GM23338 (cell line): ENCODE measurements at regions not wholly inside any gene's neighbourhood (a gene's known extent, or its start where the extent isn't known, plus 50 kb on each side); places are given as distances from the start of the nearest gene placed in this dataset.

Experiments
- ATAC-seq: fragments of 200-7000 bp; cut with Tn5 transposase; 3 replicates; pipeline ENCODE4 v1.9.1; 2020
- DNase-seq: peaks from one replicate; pipeline ENCODE4 v3.0.0-alpha.2; 2015; ENCODE audit warnings: low spot score
- H2AFZ ChIP-seq: fragments of 200-600 bp; sonication (generic); 2 replicates; pipeline ENCODE4 v1.8.0; 2016; ENCODE audit warnings: antibody characterized with exemption, mild to moderate bottlenecking, moderate library complexity
- H3F3A ChIP-seq: fragments of 200-600 bp; sonication (generic); replicated peaks from 2 replicates; pipeline ENCODE4 v1.8.0; 2017; ENCODE audit warnings: antibody characterized with exemption, mixed run types, low read depth
- H3K27ac ChIP-seq: fragments of 200-600 bp; sonication (generic); 2 replicates; pipeline ENCODE4 v1.6.1; 2016; ENCODE audit warnings: low read depth
- H3K27me3 ChIP-seq: fragments of 200-600 bp; sonication (generic); 2 replicates; pipeline ENCODE4 v1.8.0; 2016; ENCODE audit warnings: mild to moderate bottlenecking, mixed run types, moderate library complexity; ENCODE audit not compliant: insufficient read depth
- H3K36me3 ChIP-seq: fragments of 200-600 bp; sonication (generic); 2 replicates; pipeline ENCODE4 v1.8.0; 2016; ENCODE audit warnings: mild to moderate bottlenecking; ENCODE audit not compliant: insufficient read depth
- H3K4me1 ChIP-seq: fragments of 200-600 bp; sonication (generic); 2 replicates; pipeline ENCODE4 v1.8.0; 2016; ENCODE audit warnings: mild to moderate bottlenecking, moderate library complexity; ENCODE audit not compliant: insufficient read depth
- H3K4me2 ChIP-seq: fragments of 200-600 bp; sonication (generic); 2 replicates; pipeline ENCODE4 v1.7.1; 2017; ENCODE audit warnings: mixed run types
- H3K4me3 ChIP-seq: fragments of 200-600 bp; sonication (generic); 2 replicates; pipeline ENCODE4 v1.6.1; 2016; ENCODE audit warnings: mixed run types
- H3K79me2 ChIP-seq: fragments of 200-600 bp; sonication (generic); replicated peaks from 2 replicates; pipeline ENCODE4 v1.8.0; 2017; ENCODE audit warnings: mild to moderate bottlenecking; ENCODE audit not compliant: insufficient read depth
- H3K9me2 ChIP-seq: fragments of 200-600 bp; sonication (generic); 2 replicates; pipeline ENCODE4 v1.8.0; 2017; ENCODE audit not compliant: insufficient read depth
- H4K20me1 ChIP-seq: fragments of 200-600 bp; sonication (generic); replicated peaks from 2 replicates; pipeline ENCODE4 v1.8.0; 2017; ENCODE audit warnings: mild to moderate bottlenecking; ENCODE audit not compliant: insufficient read depth
- H3K27ac Mint-ChIP-seq: 2 replicates; pipeline ENCODE4 v1.8.0; 2020; ENCODE audit warnings: inconsistent platforms, mild to moderate bottlenecking, moderate library complexity, mixed read lengths
- H3K27me3 Mint-ChIP-seq: 3 replicates; pipeline ENCODE4 v1.8.0; 2022; ENCODE audit warnings: low read depth, mild to moderate bottlenecking, moderate library complexity, mixed read lengths, inconsistent platforms; ENCODE audit not compliant: insufficient read depth, poor library complexity
- H3K36me3 Mint-ChIP-seq: 3 replicates; pipeline ENCODE4 v1.8.0; 2021; ENCODE audit warnings: low read depth, mild to moderate bottlenecking, inconsistent platforms, moderate library complexity, mixed read lengths
- H3K4me1 Mint-ChIP-seq: 3 replicates; pipeline ENCODE4 v1.8.0; 2020; ENCODE audit warnings: mild to moderate bottlenecking, inconsistent platforms, mixed read lengths
- H3K4me3 Mint-ChIP-seq: 3 replicates; pipeline ENCODE4 v1.8.0; 2021; ENCODE audit warnings: moderate library complexity, mild to moderate bottlenecking, inconsistent platforms, mixed read lengths
- H3K9me3 Mint-ChIP-seq: 3 replicates; pipeline ENCODE4 v1.8.0; 2020; ENCODE audit warnings: moderate library complexity, mild to moderate bottlenecking, inconsistent platforms, mixed read lengths
- CREB1 ChIP-seq: fragments of 250-450 bp; sonication (Bioruptor Pico); IDR thresholded peaks from 2 replicates; pipeline ENCODE4 v1.5.0; 2020; ENCODE audit warnings: low read depth, mild to moderate bottlenecking, moderate library complexity
- EZH2 ChIP-seq: fragments of 200-600 bp; sonication (generic); IDR thresholded peaks from one replicate; pipeline ENCODE4 v1.8.0; 2017; ENCODE audit warnings: antibody characterized with exemption, mild to moderate bottlenecking, low read depth; ENCODE audit not compliant: unreplicated experiment
- EZH2phosphoT487 ChIP-seq: fragments of 200-600 bp; sonication (generic); IDR thresholded peaks from one replicate; pipeline ENCODE4 v1.8.1; 2018; ENCODE audit warnings: antibody characterized with exemption; ENCODE audit not compliant: unreplicated experiment
- JUNB ChIP-seq: IDR thresholded peaks from one replicate; pipeline ENCODE4 v1.6.1; 2016; ENCODE audit warnings: antibody characterized with exemption; ENCODE audit not compliant: unreplicated experiment
- NANOG ChIP-seq: IDR thresholded peaks from 2 replicates; pipeline ENCODE4 v1.6.1; 2016; ENCODE audit warnings: antibody characterized with exemption, borderline replicate concordance
- POLR2AphosphoS5 ChIP-seq: IDR thresholded peaks from 2 replicates; pipeline ENCODE4 v1.6.1; 2016; ENCODE audit warnings: antibody characterized with exemption, low read depth
- STAT1 ChIP-seq: IDR thresholded peaks from one replicate; pipeline ENCODE4 v1.6.1; 2016; ENCODE audit warnings: antibody characterized with exemption; ENCODE audit not compliant: unreplicated experiment
- ZNF114 ChIP-seq: fragments of 250-450 bp; sonication (Bioruptor Pico); IDR thresholded peaks from 2 replicates; pipeline ENCODE4 v1.5.0; 2020; ENCODE audit warnings: mild to moderate bottlenecking, moderate library complexity
- TF ChIP-seq, protein P1 (sequence below), 2 experiments: fragments of 200-600 bp in 1 of 2; sonication (generic) in 1 of 2; conservative IDR thresholded peaks; 2 replicates each; pipeline versions ENCODE4 v1.5.1 to v1.6.1; 2016 to 2017; ENCODE audit warnings: antibody characterized with exemption in 2 of 2, low read depth in 2 of 2, mild to moderate bottlenecking in 2 of 2, moderate library complexity in 1 of 2
- TF ChIP-seq, protein P2 (sequence below): IDR thresholded peaks from 2 replicates; pipeline ENCODE4 v1.6.1; 2016; ENCODE audit warnings: antibody characterized with exemption
- TF ChIP-seq, protein P3 (sequence below): fragments of 250-450 bp; sonication (Bioruptor Pico); IDR thresholded peaks from 2 replicates; pipeline ENCODE4 v1.5.0; 2020; ENCODE audit warnings: mild to moderate bottlenecking, moderate library complexity
- TF ChIP-seq, protein P4 (sequence below): IDR thresholded peaks from one replicate; pipeline ENCODE4 v1.6.1; 2018; ENCODE audit warnings: antibody characterized with exemption; ENCODE audit not compliant: unreplicated experiment

DNA sequence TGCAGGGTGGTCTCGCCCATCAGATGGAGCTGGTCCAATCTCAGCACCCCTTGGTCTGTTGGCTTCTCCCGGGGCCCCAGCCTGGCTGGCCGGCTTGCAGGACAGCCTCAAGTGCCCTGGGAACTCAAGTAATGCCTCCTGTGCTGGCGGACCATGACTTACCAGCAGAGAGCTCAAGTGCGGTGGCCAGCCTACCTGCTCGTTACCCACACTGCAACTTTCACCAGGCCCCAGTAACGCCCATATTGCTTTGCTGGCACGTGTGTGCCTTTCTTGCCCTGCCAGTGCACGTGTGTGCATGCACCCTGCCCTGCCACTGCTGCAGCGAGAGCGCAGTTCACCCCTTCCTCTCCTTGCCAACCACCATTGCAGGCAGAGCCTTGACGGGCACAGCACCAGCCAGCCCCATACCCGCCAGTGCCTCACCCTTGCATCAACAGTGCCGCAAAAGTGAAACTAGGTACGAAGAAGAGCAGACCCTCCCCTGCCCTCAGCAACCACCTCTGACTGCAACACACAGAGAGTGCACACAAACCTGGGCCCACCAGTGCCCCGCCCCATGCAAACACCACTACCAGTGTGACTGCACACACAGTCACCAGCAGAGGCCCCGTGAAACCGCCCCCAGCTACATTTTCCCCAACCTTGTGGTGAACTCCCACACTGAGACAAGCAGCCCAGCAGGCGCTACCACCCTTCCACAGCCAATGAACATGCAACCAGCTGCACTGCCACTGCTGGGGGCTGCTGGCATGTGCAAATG, 88.9 kb upstream of the POU3F4 start (continued):
- TF ChIP-seq, protein P1, sequence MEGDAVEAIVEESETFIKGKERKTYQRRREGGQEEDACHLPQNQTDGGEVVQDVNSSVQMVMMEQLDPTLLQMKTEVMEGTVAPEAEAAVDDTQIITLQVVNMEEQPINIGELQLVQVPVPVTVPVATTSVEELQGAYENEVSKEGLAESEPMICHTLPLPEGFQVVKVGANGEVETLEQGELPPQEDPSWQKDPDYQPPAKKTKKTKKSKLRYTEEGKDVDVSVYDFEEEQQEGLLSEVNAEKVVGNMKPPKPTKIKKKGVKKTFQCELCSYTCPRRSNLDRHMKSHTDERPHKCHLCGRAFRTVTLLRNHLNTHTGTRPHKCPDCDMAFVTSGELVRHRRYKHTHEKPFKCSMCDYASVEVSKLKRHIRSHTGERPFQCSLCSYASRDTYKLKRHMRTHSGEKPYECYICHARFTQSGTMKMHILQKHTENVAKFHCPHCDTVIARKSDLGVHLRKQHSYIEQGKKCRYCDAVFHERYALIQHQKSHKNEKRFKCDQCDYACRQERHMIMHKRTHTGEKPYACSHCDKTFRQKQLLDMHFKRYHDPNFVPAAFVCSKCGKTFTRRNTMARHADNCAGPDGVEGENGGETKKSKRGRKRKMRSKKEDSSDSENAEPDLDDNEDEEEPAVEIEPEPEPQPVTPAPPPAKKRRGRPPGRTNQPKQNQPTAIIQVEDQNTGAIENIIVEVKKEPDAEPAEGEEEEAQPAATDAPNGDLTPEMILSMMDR (conservative IDR thresholded peaks at IDR 0.05; ENCODE audit: low read depth in 2 of 2), result no peak
- TF ChIP-seq JUNB (no peak), CREB1 (no peak), EZH2 (no peak), STAT1 (no peak), POLR2AphosphoS5 (no peak), EZH2phosphoT487 (no peak)
- TF ChIP-seq, protein P2, sequence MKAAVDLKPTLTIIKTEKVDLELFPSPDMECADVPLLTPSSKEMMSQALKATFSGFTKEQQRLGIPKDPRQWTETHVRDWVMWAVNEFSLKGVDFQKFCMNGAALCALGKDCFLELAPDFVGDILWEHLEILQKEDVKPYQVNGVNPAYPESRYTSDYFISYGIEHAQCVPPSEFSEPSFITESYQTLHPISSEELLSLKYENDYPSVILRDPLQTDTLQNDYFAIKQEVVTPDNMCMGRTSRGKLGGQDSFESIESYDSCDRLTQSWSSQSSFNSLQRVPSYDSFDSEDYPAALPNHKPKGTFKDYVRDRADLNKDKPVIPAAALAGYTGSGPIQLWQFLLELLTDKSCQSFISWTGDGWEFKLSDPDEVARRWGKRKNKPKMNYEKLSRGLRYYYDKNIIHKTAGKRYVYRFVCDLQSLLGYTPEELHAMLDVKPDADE, result no peak

DNA sequence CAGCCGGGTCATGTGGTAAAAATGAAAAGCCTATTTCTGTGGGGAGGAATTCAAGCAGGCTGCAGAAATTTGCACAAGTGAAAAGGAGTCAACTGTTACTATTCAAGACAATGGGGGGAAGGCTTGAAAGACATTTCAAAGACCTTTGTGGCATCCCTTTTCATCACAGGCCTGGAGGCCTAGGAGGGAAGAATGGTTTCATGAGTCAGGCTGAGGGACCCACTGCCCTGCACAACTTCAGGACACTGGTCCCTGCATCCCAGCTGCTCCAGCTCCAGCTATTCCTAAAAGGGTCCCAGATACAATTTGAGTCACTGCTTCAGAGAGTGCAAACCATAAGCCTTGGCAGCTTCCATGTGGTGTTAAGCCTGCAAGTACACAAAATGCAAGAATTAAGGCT, 85.3 kb upstream of the POU3F4 start:
- H3K4me3 Mint-ChIP-seq, result no peak overlapping the region
- DNase-seq (no peak), ATAC-seq (no peak)
- H2AFZ ChIP-seq, result no peak overlapping the region
- H3K27me3 ChIP-seq, result no peaks in the 10 kb centered on the region
- no peak overlapping the region for H3K4me3 ChIP-seq
- no peaks in the 10 kb centered on the region for H3K79me2 ChIP-seq
- no peaks in the 10 kb centered on the region for H4K20me1 ChIP-seq
- H3K36me3 ChIP-seq, result no peaks in the 10 kb centered on the region
- no peaks in the 10 kb centered on the region for H3F3A ChIP-seq
- H3K9me2 ChIP-seq, result no peaks in the 10 kb centered on the region
- no peaks in the 10 kb centered on the region for H3K4me1 ChIP-seq
- peaks cover 10% of the 10 kb centered on the region; the same call in 2 of the 3 replicates for H3K36me3 Mint-ChIP-seq
- H3K27me3 Mint-ChIP-seq, result no peaks in the 10 kb centered on the region
- peaks cover 19% of the 10 kb centered on the region for H3K9me3 Mint-ChIP-seq
- no peaks in the 10 kb centered on the region for H3K4me1 Mint-ChIP-seq
- H3K27ac Mint-ChIP-seq, result no peak overlapping the region
- H3K27ac ChIP-seq, result no peak overlapping the region
- no peak overlapping the region for H3K4me2 ChIP-seq
- TF ChIP-seq EZH2 (no peak), POLR2AphosphoS5 (no peak), EZH2phosphoT487 (no peak), STAT1 (no peak), NANOG (no peak), ZNF114 (no peak)
- TF ChIP-seq, protein P3, sequence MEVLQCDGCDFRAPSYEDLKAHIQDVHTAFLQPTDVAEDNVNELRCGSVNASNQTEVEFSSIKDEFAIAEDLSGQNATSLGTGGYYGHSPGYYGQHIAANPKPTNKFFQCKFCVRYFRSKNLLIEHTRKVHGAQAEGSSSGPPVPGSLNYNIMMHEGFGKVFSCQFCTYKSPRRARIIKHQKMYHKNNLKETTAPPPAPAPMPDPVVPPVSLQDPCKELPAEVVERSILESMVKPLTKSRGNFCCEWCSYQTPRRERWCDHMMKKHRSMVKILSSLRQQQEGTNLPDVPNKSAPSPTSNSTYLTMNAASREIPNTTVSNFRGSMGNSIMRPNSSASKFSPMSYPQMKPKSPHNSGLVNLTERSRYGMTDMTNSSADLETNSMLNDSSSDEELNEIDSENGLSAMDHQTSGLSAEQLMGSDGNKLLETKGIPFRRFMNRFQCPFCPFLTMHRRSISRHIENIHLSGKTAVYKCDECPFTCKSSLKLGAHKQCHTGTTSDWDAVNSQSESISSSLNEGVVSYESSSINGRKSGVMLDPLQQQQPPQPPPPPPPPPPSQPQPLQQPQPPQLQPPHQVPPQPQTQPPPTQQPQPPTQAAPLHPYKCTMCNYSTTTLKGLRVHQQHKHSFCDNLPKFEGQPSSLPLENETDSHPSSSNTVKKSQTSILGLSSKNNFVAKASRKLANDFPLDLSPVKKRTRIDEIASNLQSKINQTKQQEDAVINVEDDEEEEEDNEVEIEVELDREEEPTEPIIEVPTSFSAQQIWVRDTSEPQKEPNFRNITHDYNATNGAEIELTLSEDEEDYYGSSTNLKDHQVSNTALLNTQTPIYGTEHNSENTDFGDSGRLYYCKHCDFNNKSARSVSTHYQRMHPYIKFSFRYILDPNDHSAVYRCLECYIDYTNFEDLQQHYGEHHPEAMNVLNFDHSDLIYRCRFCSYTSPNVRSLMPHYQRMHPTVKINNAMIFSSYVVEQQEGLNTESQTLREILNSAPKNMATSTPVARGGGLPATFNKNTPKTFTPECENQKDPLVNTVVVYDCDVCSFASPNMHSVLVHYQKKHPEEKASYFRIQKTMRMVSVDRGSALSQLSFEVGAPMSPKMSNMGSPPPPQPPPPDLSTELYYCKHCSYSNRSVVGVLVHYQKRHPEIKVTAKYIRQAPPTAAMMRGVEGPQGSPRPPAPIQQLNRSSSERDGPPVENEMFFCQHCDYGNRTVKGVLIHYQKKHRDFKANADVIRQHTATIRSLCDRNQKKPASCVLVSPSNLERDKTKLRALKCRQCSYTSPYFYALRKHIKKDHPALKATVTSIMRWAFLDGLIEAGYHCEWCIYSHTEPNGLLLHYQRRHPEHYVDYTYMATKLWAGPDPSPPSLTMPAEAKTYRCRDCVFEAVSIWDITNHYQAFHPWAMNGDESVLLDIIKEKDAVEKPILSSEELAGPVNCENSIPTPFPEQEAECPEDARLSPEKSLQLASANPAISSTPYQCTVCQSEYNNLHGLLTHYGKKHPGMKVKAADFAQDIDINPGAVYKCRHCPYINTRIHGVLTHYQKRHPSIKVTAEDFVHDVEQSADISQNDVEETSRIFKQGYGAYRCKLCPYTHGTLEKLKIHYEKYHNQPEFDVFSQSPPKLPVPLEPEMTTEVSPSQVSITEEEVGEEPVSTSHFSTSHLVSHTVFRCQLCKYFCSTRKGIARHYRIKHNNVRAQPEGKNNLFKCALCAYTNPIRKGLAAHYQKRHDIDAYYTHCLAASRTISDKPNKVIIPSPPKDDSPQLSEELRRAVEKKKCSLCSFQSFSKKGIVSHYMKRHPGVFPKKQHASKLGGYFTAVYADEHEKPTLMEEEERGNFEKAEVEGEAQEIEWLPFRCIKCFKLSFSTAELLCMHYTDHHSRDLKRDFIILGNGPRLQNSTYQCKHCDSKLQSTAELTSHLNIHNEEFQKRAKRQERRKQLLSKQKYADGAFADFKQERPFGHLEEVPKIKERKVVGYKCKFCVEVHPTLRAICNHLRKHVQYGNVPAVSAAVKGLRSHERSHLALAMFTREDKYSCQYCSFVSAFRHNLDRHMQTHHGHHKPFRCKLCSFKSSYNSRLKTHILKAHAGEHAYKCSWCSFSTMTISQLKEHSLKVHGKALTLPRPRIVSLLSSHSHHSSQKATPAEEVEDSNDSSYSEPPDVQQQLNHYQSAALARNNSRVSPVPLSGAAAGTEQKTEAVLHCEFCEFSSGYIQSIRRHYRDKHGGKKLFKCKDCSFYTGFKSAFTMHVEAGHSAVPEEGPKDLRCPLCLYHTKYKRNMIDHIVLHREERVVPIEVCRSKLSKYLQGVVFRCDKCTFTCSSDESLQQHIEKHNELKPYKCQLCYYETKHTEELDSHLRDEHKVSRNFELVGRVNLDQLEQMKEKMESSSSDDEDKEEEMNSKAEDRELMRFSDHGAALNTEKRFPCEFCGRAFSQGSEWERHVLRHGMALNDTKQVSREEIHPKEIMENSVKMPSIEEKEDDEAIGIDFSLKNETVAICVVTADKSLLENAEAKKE, result no peak
- TF ChIP-seq, protein P4, sequence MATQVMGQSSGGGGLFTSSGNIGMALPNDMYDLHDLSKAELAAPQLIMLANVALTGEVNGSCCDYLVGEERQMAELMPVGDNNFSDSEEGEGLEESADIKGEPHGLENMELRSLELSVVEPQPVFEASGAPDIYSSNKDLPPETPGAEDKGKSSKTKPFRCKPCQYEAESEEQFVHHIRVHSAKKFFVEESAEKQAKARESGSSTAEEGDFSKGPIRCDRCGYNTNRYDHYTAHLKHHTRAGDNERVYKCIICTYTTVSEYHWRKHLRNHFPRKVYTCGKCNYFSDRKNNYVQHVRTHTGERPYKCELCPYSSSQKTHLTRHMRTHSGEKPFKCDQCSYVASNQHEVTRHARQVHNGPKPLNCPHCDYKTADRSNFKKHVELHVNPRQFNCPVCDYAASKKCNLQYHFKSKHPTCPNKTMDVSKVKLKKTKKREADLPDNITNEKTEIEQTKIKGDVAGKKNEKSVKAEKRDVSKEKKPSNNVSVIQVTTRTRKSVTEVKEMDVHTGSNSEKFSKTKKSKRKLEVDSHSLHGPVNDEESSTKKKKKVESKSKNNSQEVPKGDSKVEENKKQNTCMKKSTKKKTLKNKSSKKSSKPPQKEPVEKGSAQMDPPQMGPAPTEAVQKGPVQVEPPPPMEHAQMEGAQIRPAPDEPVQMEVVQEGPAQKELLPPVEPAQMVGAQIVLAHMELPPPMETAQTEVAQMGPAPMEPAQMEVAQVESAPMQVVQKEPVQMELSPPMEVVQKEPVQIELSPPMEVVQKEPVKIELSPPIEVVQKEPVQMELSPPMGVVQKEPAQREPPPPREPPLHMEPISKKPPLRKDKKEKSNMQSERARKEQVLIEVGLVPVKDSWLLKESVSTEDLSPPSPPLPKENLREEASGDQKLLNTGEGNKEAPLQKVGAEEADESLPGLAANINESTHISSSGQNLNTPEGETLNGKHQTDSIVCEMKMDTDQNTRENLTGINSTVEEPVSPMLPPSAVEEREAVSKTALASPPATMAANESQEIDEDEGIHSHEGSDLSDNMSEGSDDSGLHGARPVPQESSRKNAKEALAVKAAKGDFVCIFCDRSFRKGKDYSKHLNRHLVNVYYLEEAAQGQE, result no peak
